ENCODE measurements at regions not wholly inside any gene's neighbourhood (a gene's known extent, or its start where the extent isn't known, plus 50 kb on each side); places are given as distances from the start of the nearest gene placed in this dataset.

DNA sequence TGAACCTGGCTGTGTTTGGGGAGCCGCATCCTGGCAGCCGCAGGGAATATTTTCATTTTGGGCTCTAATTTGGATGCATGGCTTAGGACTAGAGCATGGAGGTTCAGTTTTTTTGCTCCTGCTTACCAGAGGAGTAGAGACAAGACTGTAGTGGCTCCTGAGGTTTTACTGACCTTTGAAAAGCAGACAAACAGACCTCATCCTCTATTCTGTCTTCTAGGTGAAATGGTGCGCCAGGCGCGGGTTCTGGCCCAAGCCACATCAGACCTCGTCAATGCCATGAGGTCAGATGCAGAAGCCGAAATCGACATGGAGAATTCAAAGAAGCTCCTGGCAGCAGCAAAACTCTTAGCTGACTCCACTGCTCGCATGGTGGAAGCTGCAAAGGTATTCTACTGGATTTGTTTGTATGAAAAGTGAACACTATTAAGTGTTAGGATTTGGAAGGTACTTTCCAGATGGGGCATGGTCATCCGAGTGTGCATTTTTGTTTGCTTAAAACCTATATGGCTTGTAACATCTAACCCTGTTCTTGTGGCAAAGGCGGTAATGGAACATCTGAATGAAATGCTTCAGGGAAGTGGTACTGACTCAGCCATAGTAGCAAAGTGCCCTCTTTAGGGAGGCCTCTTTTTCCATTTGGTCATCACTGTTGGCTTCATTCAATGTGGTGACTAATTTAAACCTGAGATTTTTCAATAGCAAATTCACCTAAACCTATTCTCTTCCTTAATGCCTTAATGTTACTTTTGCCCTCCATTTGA is 330.7 kb upstream of the TPM1 start:
- Histone ChIP-seq H3K27ac (ENCODE audit: low read depth, low read length) (no peak overlapping the region), H3K36me3 (ENCODE audit: insufficient read depth, low read length) (no peaks in the 10 kb centered on the region), H3K79me2 (ENCODE audit: control insufficient read depth, insufficient read depth, low read length, unreplicated experiment) (no peaks in the 10 kb centered on the region), H3K4me3 (ENCODE audit: low read depth, low read length) (no peak overlapping the region), H3K27me3 (ENCODE audit: insufficient read depth, low read length) (no peaks in the 10 kb centered on the region), H3K4me1 (ENCODE audit: control insufficient read depth, insufficient read depth, low read length, unreplicated experiment) (no peaks in the 10 kb centered on the region), H2AFZ (ENCODE audit: low read length, unreplicated experiment) (no peak overlapping the region)

DNA sequence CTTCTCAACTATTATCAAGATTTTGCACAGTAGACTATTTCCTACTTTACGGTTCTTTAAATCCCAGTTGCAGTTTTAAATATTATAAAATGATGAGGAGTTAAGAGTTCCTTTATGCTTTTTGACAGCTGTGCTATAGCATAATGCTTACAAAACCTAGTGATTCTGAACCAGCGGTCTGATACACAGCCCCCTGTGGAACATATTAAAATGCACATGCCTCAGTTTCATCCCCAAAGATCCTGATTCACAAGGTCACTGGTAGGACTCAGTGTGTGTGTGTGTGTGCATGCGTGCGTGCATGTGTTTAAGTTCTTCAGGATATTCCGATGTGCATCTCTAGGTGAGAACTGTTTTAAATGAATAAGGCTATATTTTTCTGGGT is 330.1 kb upstream of the TPM1 start:
- no peak overlapping the region for H3K27ac ChIP-seq (ENCODE audit: low read depth, low read length)
- H3K79me2 ChIP-seq (ENCODE audit: control insufficient read depth, insufficient read depth, low read length, unreplicated experiment): no peaks in the 10 kb centered on the region
- H3K4me1 ChIP-seq (ENCODE audit: control insufficient read depth, insufficient read depth, low read length, unreplicated experiment): no peaks in the 10 kb centered on the region
- no peak overlapping the region for H3K4me3 ChIP-seq (ENCODE audit: low read depth, low read length)
- H2AFZ ChIP-seq (ENCODE audit: low read length, unreplicated experiment): no peak overlapping the region
- H3K27me3 ChIP-seq (ENCODE audit: insufficient read depth, low read length): no peaks in the 10 kb centered on the region
- H3K36me3 ChIP-seq (ENCODE audit: insufficient read depth, low read length): no peaks in the 10 kb centered on the region

DNA sequence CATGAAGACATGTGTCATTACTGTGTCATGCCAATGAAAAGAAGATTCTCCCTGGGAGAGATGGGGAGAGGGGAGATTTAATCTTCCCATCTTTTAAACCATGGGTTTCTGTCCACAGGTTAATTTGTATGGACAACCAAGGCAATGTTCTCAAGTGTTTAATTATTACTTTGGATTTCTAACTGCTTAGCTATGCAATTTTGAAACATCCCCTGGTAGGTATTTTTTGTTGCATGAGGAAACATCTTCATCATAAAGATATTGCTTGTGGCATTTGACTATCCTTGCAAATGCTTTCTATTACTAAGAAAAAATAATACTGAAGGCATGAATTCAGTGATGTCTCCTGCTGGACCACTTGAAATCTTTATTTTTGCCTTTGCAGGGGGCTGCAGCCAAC is 326.6 kb upstream of the TPM1 start:
- Histone ChIP-seq H3K27ac (ENCODE audit: low read depth, low read length) (no peak overlapping the region), H3K79me2 (ENCODE audit: control insufficient read depth, insufficient read depth, low read length, unreplicated experiment) (no peaks in the 10 kb centered on the region)

DNA sequence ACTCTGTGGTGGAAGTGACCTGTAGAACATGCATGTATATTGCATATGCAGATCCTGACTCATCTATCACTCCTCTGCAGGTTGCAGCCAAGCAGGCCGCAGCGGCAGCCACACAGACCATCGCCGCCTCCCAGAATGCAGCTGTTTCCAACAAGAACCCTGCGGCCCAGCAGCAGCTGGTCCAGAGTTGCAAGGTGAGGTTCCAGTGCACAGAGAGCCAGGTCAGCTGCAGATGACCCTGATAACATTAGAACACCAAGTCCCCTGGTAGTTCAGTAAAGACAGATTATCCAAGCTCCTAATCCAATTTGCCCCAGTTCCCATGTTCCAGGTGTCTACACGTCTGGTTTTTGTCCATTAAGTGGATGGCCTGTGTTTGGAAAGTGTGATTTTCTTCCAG is 325.1 kb upstream of the TPM1 start:
- Histone ChIP-seq H3K4me1 (ENCODE audit: control insufficient read depth, insufficient read depth, low read length, unreplicated experiment) (no peaks in the 10 kb centered on the region), H3K4me3 (ENCODE audit: low read depth, low read length) (no peak overlapping the region), H3K79me2 (ENCODE audit: control insufficient read depth, insufficient read depth, low read length, unreplicated experiment) (no peaks in the 10 kb centered on the region), H2AFZ (ENCODE audit: low read length, unreplicated experiment) (no peak overlapping the region), H3K36me3 (ENCODE audit: insufficient read depth, low read length) (no peaks in the 10 kb centered on the region), H3K27ac (ENCODE audit: low read depth, low read length) (no peak overlapping the region), H3K27me3 (ENCODE audit: insufficient read depth, low read length) (no peaks in the 10 kb centered on the region)

More for the DNA sequence above, 326.6 kb upstream of the TPM1 start:
- H2AFZ ChIP-seq (ENCODE audit: low read length, unreplicated experiment): no peak overlapping the region
- H3K4me1 ChIP-seq (ENCODE audit: control insufficient read depth, insufficient read depth, low read length, unreplicated experiment): no peaks in the 10 kb centered on the region
- H3K27me3 ChIP-seq (ENCODE audit: insufficient read depth, low read length): no peaks in the 10 kb centered on the region
- no peak overlapping the region for H3K4me3 ChIP-seq (ENCODE audit: low read depth, low read length)
- no peaks in the 10 kb centered on the region for H3K36me3 ChIP-seq (ENCODE audit: insufficient read depth, low read length)

DNA sequence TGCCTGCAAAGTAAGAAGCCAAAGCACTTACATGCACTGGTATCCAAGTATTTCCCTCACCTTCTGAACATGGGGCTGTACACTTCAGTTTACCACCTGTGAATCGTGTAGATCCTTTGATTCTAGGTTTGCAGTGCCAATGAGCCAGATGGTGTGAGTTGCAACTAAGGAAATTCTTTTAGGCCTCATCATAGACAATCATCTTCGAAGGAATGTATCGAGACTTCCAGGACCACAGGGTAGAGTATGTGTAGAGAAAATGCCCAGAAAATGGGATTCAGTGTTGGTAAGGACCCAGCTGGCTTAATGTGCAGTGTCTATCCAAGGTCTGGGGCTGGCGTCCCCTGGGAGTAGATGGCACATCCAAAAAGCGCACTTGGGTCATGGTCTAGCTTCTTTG is 323.2 kb upstream of the TPM1 start:
- H2AFZ ChIP-seq (ENCODE audit: low read length, unreplicated experiment): no peak overlapping the region
- no peaks in the 10 kb centered on the region for H3K36me3 ChIP-seq (ENCODE audit: insufficient read depth, low read length)
- H3K4me1 ChIP-seq (ENCODE audit: control insufficient read depth, insufficient read depth, low read length, unreplicated experiment): no peaks in the 10 kb centered on the region
- no peak overlapping the region for H3K27ac ChIP-seq (ENCODE audit: low read depth, low read length)
- no peaks in the 10 kb centered on the region for H3K27me3 ChIP-seq (ENCODE audit: insufficient read depth, low read length)
- no peaks in the 10 kb centered on the region for H3K79me2 ChIP-seq (ENCODE audit: control insufficient read depth, insufficient read depth, low read length, unreplicated experiment)
- H3K4me3 ChIP-seq (ENCODE audit: low read depth, low read length): no peak overlapping the region

DNA sequence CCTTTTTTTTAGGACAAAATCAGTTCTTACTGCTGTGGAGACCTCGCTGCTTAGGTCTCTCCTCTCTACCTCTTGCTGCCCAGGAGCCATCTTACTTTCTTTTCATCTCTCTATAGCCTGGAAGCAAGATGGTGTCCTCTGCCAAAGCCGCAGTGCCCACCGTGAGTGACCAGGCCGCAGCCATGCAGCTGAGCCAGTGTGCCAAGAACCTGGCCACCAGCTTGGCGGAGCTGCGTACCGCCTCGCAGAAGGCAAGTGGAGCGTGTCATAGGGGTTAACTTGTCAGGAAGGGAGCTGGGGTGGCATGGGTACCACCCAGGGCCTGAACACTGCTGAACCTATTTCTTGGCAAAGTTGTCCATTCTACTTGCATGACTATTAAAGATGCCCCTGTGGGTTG is 320.3 kb upstream of the TPM1 start:
- Histone ChIP-seq H3K4me1 (ENCODE audit: control insufficient read depth, insufficient read depth, low read length, unreplicated experiment) (no peaks in the 10 kb centered on the region), H3K79me2 (ENCODE audit: control insufficient read depth, insufficient read depth, low read length, unreplicated experiment) (no peaks in the 10 kb centered on the region), H2AFZ (ENCODE audit: low read length, unreplicated experiment) (no peak overlapping the region), H3K36me3 (ENCODE audit: insufficient read depth, low read length) (no peaks in the 10 kb centered on the region), H3K4me3 (ENCODE audit: low read depth, low read length) (no peak overlapping the region), H3K27ac (ENCODE audit: low read depth, low read length) (no peak overlapping the region), H3K27me3 (ENCODE audit: insufficient read depth, low read length) (no peaks in the 10 kb centered on the region)

DNA sequence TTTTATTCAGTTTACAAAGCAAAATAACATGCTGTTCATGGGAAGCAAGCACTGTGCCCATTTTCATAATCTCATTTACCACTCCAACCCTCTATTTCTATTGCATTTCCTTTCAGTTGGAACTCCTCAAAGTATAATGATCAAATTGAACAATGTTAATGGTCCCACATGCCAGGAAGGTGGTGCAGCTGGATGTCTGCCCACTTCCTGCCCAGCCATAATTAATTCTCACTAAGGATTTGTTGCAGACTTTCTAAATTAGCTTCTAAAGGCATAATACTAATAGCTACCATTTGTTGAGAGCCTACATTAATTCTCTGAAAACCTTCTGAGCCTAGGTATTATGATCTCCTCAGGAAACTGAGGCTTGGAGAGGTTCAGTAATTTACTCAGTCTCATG is 316.1 kb upstream of the TPM1 start:
- Histone ChIP-seq H3K27ac (ENCODE audit: low read depth, low read length) (no peak overlapping the region), H2AFZ (ENCODE audit: low read length, unreplicated experiment) (no peak overlapping the region), H3K27me3 (ENCODE audit: insufficient read depth, low read length) (no peaks in the 10 kb centered on the region), H3K4me3 (ENCODE audit: low read depth, low read length) (no peak overlapping the region), H3K36me3 (ENCODE audit: insufficient read depth, low read length) (peaks cover 7% of the 10 kb centered on the region), H3K79me2 (ENCODE audit: control insufficient read depth, insufficient read depth, low read length, unreplicated experiment) (no peaks in the 10 kb centered on the region), H3K4me1 (ENCODE audit: control insufficient read depth, insufficient read depth, low read length, unreplicated experiment) (no peaks in the 10 kb centered on the region)

DNA sequence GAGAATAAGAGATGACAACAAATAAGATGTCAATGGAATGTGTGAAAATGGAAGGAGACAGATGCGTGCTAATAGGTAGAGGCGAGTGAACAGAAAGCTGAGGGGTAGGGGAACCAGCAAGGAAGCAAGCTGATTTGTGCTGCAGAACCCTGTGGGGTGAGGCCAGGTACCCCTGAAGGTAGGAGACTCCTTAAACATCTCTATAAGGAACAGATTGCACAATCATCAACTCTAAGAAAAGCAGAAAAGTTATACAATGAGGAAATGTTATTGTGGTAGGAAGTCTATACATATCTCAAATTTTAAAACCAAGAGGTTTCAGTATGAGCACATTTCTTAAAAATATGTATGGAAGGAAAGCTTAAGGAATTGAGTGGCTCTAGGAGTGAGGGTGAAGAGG is 315.0 kb upstream of the TPM1 start:
- H3K36me3 ChIP-seq (ENCODE audit: insufficient read depth, low read length): peaks cover 7% of the 10 kb centered on the region
- H3K4me1 ChIP-seq (ENCODE audit: control insufficient read depth, insufficient read depth, low read length, unreplicated experiment): no peaks in the 10 kb centered on the region
- H3K79me2 ChIP-seq (ENCODE audit: control insufficient read depth, insufficient read depth, low read length, unreplicated experiment): no peaks in the 10 kb centered on the region
- H2AFZ ChIP-seq (ENCODE audit: low read length, unreplicated experiment): no peak overlapping the region
- H3K4me3 ChIP-seq (ENCODE audit: low read depth, low read length): no peak overlapping the region
- H3K27me3 ChIP-seq (ENCODE audit: insufficient read depth, low read length): no peaks in the 10 kb centered on the region
- no peak overlapping the region for H3K27ac ChIP-seq (ENCODE audit: low read depth, low read length)

DNA sequence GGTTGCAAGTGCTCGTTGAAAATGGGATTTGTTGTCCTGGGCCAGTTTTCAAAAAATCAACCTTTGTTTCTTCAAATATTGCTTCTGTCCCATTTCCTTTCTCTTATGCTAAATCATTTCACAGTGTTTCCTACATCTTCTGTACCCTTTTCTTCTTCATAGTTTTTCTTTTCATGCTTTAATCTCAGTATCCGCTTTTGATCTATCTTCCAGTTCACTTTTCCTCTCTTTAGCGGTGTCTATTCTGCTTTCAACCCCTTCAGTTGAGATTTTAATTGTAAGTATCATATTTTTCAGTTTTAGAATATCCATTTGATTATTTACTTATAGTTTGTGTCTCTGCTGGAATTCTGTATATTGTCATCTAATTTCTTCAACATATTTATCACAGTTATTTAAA is 311.7 kb upstream of the TPM1 start:
- Histone ChIP-seq H3K27me3 (ENCODE audit: insufficient read depth, low read length) (no peaks in the 10 kb centered on the region), H3K4me1 (ENCODE audit: control insufficient read depth, insufficient read depth, low read length, unreplicated experiment) (no peaks in the 10 kb centered on the region), H3K36me3 (ENCODE audit: insufficient read depth, low read length) (peaks cover 7% of the 10 kb centered on the region), H2AFZ (ENCODE audit: low read length, unreplicated experiment) (no peak overlapping the region), H3K27ac (ENCODE audit: low read depth, low read length) (no peak overlapping the region), H3K4me3 (ENCODE audit: low read depth, low read length) (no peak overlapping the region), H3K79me2 (ENCODE audit: control insufficient read depth, insufficient read depth, low read length, unreplicated experiment) (no peaks in the 10 kb centered on the region)

DNA sequence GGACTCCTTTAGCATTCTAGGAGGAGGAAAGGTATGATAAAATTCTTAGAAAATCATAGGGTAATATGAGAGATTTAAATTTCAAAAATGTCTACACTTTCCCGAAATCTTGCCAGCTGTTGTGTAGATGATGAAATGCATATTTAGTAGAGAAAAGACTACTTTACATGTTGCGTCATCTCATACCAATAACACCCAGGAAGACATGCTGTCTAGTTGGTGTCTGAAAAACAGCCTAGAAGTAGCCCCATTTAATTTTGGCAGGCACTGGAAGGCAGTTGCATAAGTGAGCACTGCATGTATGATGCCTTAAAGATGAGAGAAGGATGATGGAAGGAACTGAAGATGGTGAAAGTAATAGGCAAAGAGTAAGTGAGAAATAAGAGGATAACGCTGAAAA is 310.5 kb upstream of the TPM1 start:
- peaks cover 7% of the 10 kb centered on the region for H3K36me3 ChIP-seq (ENCODE audit: insufficient read depth, low read length)
- H3K27ac ChIP-seq (ENCODE audit: low read depth, low read length): no peak overlapping the region
- no peaks in the 10 kb centered on the region for H3K79me2 ChIP-seq (ENCODE audit: control insufficient read depth, insufficient read depth, low read length, unreplicated experiment)
- no peak overlapping the region for H3K4me3 ChIP-seq (ENCODE audit: low read depth, low read length)
- no peaks in the 10 kb centered on the region for H3K4me1 ChIP-seq (ENCODE audit: control insufficient read depth, insufficient read depth, low read length, unreplicated experiment)
- no peak overlapping the region for H2AFZ ChIP-seq (ENCODE audit: low read length, unreplicated experiment)
- no peaks in the 10 kb centered on the region for H3K27me3 ChIP-seq (ENCODE audit: insufficient read depth, low read length)

DNA sequence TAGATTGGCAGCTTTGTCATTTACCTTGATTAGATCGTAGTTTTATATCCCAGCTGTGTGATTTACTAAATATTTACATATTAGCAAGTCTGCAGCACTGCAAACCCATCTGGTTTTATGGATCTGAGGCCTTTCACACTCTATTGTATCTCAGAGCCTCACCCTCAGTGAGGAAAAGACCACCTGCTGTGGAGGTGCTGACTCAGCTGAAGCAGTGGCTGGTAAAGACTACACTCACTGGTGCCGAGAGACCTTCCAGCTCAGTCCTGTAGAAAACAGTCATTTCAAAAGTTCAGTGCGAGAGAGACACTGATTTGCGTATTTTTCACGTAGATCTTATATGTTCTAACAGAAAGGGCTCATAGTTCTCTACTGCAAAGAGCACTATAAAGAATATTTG is 307.8 kb upstream of the TPM1 start:
- no peak overlapping the region for H2AFZ ChIP-seq (ENCODE audit: low read length, unreplicated experiment)
- H3K36me3 ChIP-seq (ENCODE audit: insufficient read depth, low read length): peaks cover 7% of the 10 kb centered on the region
- H3K27ac ChIP-seq (ENCODE audit: low read depth, low read length): no peak overlapping the region
- H3K4me3 ChIP-seq (ENCODE audit: low read depth, low read length): no peak overlapping the region
- no peaks in the 10 kb centered on the region for H3K79me2 ChIP-seq (ENCODE audit: control insufficient read depth, insufficient read depth, low read length, unreplicated experiment)
- H3K4me1 ChIP-seq (ENCODE audit: control insufficient read depth, insufficient read depth, low read length, unreplicated experiment): peaks cover 12% of the 10 kb centered on the region
- no peaks in the 10 kb centered on the region for H3K27me3 ChIP-seq (ENCODE audit: insufficient read depth, low read length)
